DND-41 (cell line): ENCODE measurements at regions not wholly inside any gene's neighbourhood (a gene's known extent, or its start where the extent isn't known, plus 50 kb on each side); places are given as distances from the start of the nearest gene placed in this dataset.

Experiments used
- ATAC-seq: fragments of 200-7000 bp; cut with Tn5 transposase; 3 replicates; pipeline ENCODE4 v1.9.1; 2021; ENCODE audit warnings: low read depth; ENCODE audit not compliant: insufficient read depth
- DNase-seq: peaks from one replicate; pipeline ENCODE4 v3.0.0-alpha.2; 2020
- H2AFZ ChIP-seq: 2 replicates; pipeline ENCODE4 v1.6.0; 2012; ENCODE audit warnings: low read depth, low read length
- H3K27ac ChIP-seq: 2 replicates; pipeline ENCODE4 v1.5.1; 2012; ENCODE audit warnings: low read length, inconsistent platforms
- H3K27me3 ChIP-seq: fragments of 200-600 bp; sonication (generic); 2 replicates; pipeline ENCODE4 v1.6.0; 2012; ENCODE audit warnings: low read length, mild to moderate bottlenecking, inconsistent platforms; ENCODE audit not compliant: insufficient read depth, poor library complexity
- H3K36me3 ChIP-seq: 2 replicates; pipeline ENCODE4 v1.5.1; 2012; ENCODE audit warnings: low read length, inconsistent platforms; ENCODE audit not compliant: insufficient read depth
- H3K4me1 ChIP-seq: 2 replicates; pipeline ENCODE4 v1.5.1; 2012; ENCODE audit warnings: mild to moderate bottlenecking, low read length; ENCODE audit not compliant: insufficient read depth
- H3K4me2 ChIP-seq: 2 replicates; pipeline ENCODE4 v1.6.0; 2012; ENCODE audit warnings: mild to moderate bottlenecking, moderate library complexity, low read length, inconsistent platforms; ENCODE audit not compliant: insufficient read depth
- H3K4me3 ChIP-seq, 2 experiments: fragments of 200-600 bp in 1 of 2; shearing (Covaris generic) in 1 of 2; 2 replicates each; pipeline ENCODE4 v1.5.1; 2012 to 2016; ENCODE audit warnings: inconsistent platforms in 2 of 2, low read length in 2 of 2, mild to moderate bottlenecking in 2 of 2, low read depth in 1 of 2, moderate library complexity in 1 of 2
- H3K79me2 ChIP-seq: 2 replicates; pipeline ENCODE4 v1.6.0; 2012; ENCODE audit warnings: low read length, inconsistent platforms; ENCODE audit not compliant: insufficient read depth
- H3K9ac ChIP-seq: 2 replicates; pipeline ENCODE4 v1.6.0; 2012; ENCODE audit warnings: low read depth, mild to moderate bottlenecking, inconsistent platforms, low read length, moderate library complexity
- H3K9me3 ChIP-seq: 2 replicates; pipeline ENCODE4 v1.5.1; 2012; ENCODE audit warnings: low read length, moderate library complexity, mild to moderate bottlenecking, inconsistent platforms; ENCODE audit not compliant: insufficient read depth, severe bottlenecking
- H4K20me1 ChIP-seq: 2 replicates; pipeline ENCODE4 v1.6.0; 2012; ENCODE audit warnings: low read length; ENCODE audit not compliant: insufficient read depth
- EZH2 ChIP-seq: IDR thresholded peaks from 3 replicates; pipeline ENCODE4 v1.6.1; 2012; ENCODE audit warnings: borderline replicate concordance, low read depth, mild to moderate bottlenecking, moderate library complexity, low read length, inconsistent platforms; ENCODE audit not compliant: severe bottlenecking
- TF ChIP-seq, protein P1 (sequence below): IDR thresholded peaks from 2 replicates; pipeline ENCODE4 v1.5.1; 2012; ENCODE audit warnings: borderline replicate concordance, low read length, moderate library complexity, mild to moderate bottlenecking; ENCODE audit not compliant: poor library complexity, severe bottlenecking; ENCODE audit errors: extremely low read depth

DNA sequence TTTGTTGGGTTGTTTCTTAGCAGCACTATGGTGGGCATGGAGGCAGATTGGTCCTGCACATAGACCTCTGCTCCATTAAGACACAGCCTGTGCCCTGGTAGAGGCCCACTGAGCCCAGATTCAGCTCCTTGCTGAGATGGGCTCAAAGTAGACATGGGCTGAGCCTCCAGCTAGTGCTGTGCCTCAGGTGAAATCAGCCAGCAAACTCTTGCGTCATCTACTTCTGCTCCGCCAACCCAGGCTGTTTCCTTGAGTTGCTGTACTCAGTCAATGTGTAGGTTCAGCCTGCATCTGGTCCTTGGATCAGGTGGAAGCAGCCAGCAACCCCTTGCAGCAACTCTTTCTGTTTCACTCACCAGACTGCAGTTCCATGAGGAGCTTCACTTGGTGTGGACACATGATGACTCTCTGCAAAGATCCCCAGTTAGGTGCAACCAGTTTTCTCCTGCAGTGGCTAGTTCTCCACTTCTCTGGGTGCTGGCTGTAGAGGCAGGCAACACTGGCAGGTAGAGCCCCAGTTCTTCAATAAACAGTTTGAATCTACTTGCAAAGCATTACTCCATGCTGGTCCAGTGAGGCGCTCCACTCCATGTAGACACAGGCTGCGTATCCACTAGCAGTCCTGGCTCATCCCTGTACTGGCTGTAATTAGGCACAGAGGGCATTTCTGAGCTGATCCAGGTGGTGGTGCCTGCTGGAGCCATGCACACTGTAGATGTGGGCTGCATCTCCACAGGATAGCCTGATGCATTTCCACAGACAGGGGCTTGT lies 199.0 kb upstream of the MAMLD1 start:
- TF ChIP-seq, protein P1, sequence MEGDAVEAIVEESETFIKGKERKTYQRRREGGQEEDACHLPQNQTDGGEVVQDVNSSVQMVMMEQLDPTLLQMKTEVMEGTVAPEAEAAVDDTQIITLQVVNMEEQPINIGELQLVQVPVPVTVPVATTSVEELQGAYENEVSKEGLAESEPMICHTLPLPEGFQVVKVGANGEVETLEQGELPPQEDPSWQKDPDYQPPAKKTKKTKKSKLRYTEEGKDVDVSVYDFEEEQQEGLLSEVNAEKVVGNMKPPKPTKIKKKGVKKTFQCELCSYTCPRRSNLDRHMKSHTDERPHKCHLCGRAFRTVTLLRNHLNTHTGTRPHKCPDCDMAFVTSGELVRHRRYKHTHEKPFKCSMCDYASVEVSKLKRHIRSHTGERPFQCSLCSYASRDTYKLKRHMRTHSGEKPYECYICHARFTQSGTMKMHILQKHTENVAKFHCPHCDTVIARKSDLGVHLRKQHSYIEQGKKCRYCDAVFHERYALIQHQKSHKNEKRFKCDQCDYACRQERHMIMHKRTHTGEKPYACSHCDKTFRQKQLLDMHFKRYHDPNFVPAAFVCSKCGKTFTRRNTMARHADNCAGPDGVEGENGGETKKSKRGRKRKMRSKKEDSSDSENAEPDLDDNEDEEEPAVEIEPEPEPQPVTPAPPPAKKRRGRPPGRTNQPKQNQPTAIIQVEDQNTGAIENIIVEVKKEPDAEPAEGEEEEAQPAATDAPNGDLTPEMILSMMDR, result no peak
- no peak for TF ChIP-seq EZH2

DNA sequence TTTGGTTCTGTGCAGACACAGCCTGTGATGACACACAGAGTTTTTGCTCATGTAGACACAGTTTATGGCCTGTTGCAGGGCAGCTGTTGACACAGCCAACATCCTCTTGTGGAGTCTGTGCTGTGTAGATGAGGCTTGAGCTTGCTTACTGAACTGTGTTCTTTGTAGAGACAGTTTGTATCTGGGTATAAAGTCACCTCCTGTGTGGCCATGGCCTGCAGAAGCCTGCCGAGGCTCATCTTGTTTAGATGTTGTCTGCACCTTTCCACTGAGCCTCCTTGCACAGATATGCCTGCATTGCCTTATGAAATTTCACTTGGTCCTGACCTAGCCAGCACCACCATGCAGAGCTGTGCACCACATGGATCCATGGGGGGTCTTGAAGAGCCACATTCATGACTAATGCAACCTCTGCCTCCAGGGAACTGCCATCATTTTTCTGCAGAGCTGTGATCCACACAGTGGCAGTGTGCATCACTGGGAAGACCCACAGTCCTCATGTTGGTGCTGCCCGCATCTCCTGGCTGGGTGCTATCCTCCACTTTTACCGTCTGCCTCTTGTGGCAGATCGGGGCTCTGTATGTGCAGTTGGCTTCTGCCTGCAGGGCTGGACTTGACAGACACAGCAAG lies 198.0 kb upstream of the MAMLD1 start:
- no peak for TF ChIP-seq EZH2
- TF ChIP-seq, protein P1, result no peak
- Histone ChIP-seq H3K4me1 (no peaks in the 10 kb centered on the region), H4K20me1 (no peaks in the 10 kb centered on the region), H3K36me3 (no peaks in the 10 kb centered on the region), H3K4me3 (no peak overlapping the region), H3K27me3 (no peaks in the 10 kb centered on the region), H3K9ac (no peak overlapping the region), H3K9me3 (no peaks in the 10 kb centered on the region), H2AFZ (no peak overlapping the region), H3K79me2 (no peaks in the 10 kb centered on the region), H3K27ac (no peak overlapping the region), H3K4me2 (no peak overlapping the region)
- ATAC-seq, result no peak
- no peak for DNase-seq

More for the DNA sequence above, 199.0 kb upstream of the MAMLD1 start:
- H3K27ac ChIP-seq, result no peak overlapping the region
- no peaks in the 10 kb centered on the region for H4K20me1 ChIP-seq
- H3K9ac ChIP-seq, result no peak overlapping the region
- no peaks in the 10 kb centered on the region for H3K9me3 ChIP-seq
- DNase-seq (no peak), ATAC-seq (no peak)
- H3K4me3 ChIP-seq, result no peak overlapping the region
- no peak overlapping the region for H3K4me2 ChIP-seq
- H3K79me2 ChIP-seq, result no peaks in the 10 kb centered on the region
- no peak overlapping the region for H2AFZ ChIP-seq
- H3K4me1 ChIP-seq, result no peaks in the 10 kb centered on the region
- no peaks in the 10 kb centered on the region for H3K27me3 ChIP-seq
- H3K36me3 ChIP-seq, result no peaks in the 10 kb centered on the region

DNA sequence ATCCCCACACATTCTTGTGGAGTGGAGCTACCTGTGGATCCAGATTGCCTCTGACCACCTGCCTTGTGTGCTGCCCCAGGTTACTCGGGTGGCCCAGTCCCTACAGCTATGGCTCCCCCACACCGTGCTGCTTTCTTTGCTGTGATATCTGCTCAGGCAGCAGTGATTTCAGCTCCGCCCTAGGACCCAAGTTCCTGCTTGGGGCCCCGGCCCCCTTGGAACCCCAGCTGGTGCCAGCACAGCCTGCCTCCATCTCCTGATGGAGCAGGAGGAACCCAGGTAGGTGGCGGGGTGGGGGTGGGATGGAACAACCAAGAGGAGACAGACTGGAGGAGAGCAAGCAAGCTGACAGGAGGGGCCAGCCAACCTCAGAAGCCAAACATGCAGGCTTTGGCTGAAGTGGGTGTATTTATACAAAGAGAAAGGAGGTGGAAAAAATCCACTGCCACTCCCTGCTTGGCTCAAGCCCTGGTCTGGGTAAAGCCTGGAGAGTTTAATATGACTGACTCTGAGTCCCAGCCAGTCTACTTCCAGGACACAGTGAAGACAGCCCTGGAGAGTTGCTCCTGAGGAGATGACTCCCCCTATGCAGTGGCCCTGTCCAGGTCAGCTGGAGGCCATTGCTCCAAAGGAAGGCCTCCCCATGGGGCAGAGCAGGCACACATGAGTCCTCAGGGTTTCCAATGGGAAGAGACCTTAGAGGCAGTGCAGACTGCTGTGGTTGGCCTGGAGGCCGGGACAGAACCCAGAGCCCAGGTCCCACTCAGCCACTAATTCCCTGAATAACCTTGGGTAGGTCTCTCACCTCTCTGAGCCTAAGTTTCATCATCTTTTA lies 197.1 kb upstream of the MAMLD1 start:
- no peak overlapping the region for H3K4me3 ChIP-seq
- ATAC-seq (no peak), DNase-seq (no peak)
- no peaks in the 10 kb centered on the region for H3K36me3 ChIP-seq
- H3K27me3 ChIP-seq, result no peaks in the 10 kb centered on the region
- no peak overlapping the region for H3K4me2 ChIP-seq
- H3K27ac ChIP-seq, result no peak overlapping the region
- no peaks in the 10 kb centered on the region for H3K4me1 ChIP-seq
- no peaks in the 10 kb centered on the region for H3K9me3 ChIP-seq
- TF ChIP-seq EZH2, result no peak
- TF ChIP-seq, protein P1, result no peak
- no peaks in the 10 kb centered on the region for H3K79me2 ChIP-seq
- no peaks in the 10 kb centered on the region for H4K20me1 ChIP-seq
- H3K9ac ChIP-seq, result no peak overlapping the region
- H2AFZ ChIP-seq, result no peak overlapping the region
